ENCODE measurements at regions not wholly inside any gene's neighbourhood (a gene's known extent, or its start where the extent isn't known, plus 50 kb on each side); places are given as distances from the start of the nearest gene placed in this dataset.
A peak's percentile ranks its signal among the peaks of the same experiment; 100 is the strongest.
"Not testable (repeated sequence)": the region's sequence is repeated elsewhere in the genome, so short reads cannot be mapped to it uniquely, and the experiment has no call there.

GRCh38 chr20:47843886-47844567 is 58.7 kb upstream of the SULF2 start:
- H3K9ac ChIP-seq, result no peak overlapping the region
- no peaks in the 10 kb centered on the region for H4K20me1 ChIP-seq
- peaks cover 13 to 51% (median 39%) of the 10 kb centered on the region in 10 experiments for H3K4me1 ChIP-seq
- no peak overlapping the region for H3K4me3 ChIP-seq
- no peaks in the 10 kb centered on the region for H3K36me3 ChIP-seq
- peak overlapping the region in 1 of 11 experiments; percentile 22; a peak in 1 of 22 replicates for H3K4me2 ChIP-seq
- H3K9me3 ChIP-seq (replicated peaks in 1 of 11), result no peaks in the 10 kb centered on the region
- TF ChIP-seq Cebpa-rat (IDR thresholded peaks at IDR 0.05), result no peak
- H3K27ac ChIP-seq, result no peak overlapping the region
- no peaks in the 10 kb centered on the region for H3K27me3 ChIP-seq

- H3K9ac ChIP-seq; H3K27me3 ChIP-seq; H3K4me2 ChIP-seq; H3K4me3 ChIP-seq; H3K9me3 ChIP-seq (replicated peaks in 1 of 11); H3K27ac ChIP-seq; H4K20me1 ChIP-seq; H3K36me3 ChIP-seq: not testable (repeated sequence)
- H3K4me1 ChIP-seq, result peaks cover 3 to 44% (median 33%) of the 10 kb centered on the region in 10 experiments
Observed at GRCh38 chr20:47842950-47843349, 57.7 kb upstream of the SULF2 start.

GRCh38 chr20:47842004-47842403 is 56.7 kb upstream of the SULF2 start:
- peaks cover 0 to 35% (median 23%) of the 10 kb centered on the region in 10 experiments; a peak in 17 of 20 replicates for H3K4me1 ChIP-seq
- H3K4me3 ChIP-seq; H3K27me3 ChIP-seq; H4K20me1 ChIP-seq; H3K36me3 ChIP-seq; H3K9me3 ChIP-seq (replicated peaks in 1 of 11); H3K27ac ChIP-seq; H3K9ac ChIP-seq; H3K4me2 ChIP-seq: not testable (repeated sequence)

GRCh38 chr20:47836256-47836817 is 51.1 kb upstream of the SULF2 start:
- peak overlapping the region in 5 of 11 experiments; percentile 7 to 41 (median 36); a peak in 5 of 22 replicates for H3K4me2 ChIP-seq
- not testable (repeated sequence) for H3K9ac ChIP-seq; H3K36me3 ChIP-seq; H4K20me1 ChIP-seq; H3K27me3 ChIP-seq; H3K27ac ChIP-seq; H3K9me3 ChIP-seq (replicated peaks in 1 of 11); H3K4me3 ChIP-seq
- peaks cover 0 to 15% (median 4%) of the 10 kb centered on the region in 10 experiments; a peak in 8 of 20 replicates for H3K4me1 ChIP-seq

All from BLaER1 treated with 17β-estradiol and CSF1 and Interleukin-3, amounts not matched to agents 10 nM and 100 nM (cell line).